CD4-positive, alpha-beta T cell treated with Interleukin-12 subunit alpha and Interleukin-12 subunit beta, for 1 hour (primary cell): ENCODE measurements at regions not wholly inside any gene's neighbourhood (a gene's known extent, or its start where the extent isn't known, plus 50 kb on each side); places are given as distances from the start of the nearest gene placed in this dataset.

Experiments
- DNase-seq: peaks from one replicate; pipeline ENCODE4 v3.0.0-alpha.2; 2020

DNA sequence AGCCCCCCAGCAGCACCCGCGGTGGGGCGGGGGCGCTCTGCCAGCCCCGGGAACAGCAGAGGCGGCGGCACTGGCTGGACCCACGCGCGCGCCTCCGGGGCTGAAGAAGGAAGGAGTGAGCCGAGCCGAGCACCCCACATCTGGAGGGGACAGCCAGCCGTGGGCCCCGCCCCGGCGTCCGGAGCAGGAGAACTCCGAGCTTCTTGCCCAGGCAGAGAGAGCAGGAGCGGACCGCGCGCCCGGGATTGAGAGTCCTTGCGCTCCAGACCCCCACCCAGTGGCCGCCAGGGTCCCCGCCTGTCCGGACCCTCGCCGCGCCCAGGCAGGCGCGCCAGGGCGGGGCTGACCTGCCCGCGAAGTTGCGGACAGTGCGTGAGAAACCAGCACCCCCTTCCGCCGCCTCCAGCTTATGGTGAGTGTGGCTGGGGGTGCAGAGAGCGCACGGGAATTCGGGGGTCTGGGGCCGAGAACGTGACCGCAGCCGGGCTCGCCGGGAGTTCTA, 921.9 kb upstream of the EEF2KMT start:
- no peak for DNase-seq

DNA sequence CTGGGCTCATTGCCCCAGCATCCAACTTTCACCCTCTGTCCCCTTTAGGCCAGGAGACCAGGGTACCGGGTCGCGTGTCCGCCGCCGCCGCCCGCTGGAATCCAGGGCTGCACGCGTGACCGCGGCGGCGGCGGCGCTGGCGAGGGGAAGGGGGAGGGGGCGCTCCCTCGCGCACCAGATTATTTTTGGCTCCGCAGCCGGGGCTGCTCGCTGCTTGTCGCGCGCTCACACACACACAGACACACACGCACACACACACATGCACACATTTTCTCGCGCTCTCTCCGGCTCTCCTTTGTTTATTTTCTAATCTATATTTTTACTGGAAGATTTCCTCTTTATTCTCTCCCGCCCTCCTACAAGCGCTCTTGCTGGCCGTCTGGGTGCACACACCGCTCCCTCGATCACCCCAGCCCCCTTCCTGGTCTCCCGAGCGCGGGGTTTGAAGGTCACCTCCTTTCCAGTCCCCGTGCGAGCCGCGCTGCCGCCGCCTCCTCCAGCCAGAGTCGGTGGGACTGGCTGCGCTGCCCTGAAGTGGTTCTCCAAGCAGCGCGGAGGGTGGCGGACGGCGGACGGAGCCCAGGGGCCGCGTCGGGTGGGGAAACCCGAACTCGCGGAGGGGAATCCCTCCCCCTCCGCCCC, 921.4 kb upstream of the EEF2KMT start:
- no peak for DNase-seq

DNA sequence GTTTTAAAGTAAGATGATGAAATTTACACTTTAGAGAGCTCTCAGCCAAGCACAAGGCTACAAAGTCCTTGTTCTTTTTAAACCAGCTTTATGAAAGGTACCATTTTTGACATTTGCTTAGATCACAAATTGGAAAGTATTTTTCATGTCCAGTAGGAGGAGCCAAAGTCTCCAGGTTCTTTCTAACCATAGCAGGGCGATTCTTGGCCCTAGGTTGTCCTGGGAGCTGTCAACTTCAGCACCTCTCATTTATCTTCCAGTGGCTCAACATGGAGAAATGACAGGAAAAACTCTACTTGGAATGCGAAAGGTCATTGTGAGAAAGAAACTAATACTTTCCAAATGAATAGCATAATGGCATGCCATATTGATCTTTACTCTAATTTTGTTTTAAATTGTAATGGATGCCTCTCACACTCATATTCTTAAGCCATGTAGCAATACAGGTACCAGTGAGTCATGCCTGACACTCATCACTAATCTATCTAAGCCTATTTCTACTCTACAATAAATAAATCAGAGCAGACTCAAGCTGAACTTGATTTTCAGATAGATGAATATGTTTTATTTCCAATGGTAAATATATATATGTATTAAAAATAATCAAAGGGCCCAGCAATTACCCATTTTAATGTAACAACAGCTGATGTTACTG, 919.1 kb upstream of the EEF2KMT start:
- DNase-seq, result no peak

DNA sequence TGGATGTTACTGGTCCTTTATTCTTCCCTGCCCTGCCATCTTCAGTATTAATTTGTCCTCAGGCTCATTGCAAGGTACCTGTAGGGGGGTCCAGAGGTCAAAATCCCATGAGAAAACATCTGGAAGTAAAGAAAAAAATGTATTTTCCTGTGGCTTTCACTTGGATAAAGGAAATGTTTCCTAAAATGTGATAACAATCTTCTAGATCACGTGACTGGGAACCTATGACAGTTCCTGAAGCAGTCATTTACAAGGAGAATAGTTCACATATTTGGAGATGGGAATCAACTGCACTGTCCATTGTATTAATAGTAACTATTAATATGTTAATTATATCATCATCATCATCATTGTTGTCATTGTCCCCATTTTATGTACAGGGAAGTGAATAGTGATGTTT, 915.1 kb upstream of the EEF2KMT start:
- no peak for DNase-seq

DNA sequence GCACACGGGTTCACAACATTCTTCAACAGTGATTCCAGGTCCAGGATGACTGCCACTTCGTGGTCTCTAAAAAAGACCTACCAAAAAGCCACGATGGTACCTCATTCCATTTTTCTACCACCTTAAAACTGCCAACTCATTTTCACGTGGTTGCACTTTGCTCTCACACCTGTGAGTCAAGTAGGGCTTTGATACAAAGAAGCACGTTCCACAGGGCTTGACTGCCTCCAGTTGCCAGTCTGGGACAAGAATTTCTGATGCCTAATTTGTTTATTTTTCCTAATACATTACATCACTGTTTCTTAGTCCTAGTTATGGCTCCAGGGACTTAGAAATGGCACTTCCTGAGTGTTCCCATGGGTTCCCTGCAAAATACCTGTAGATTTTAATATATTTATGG, 911.6 kb upstream of the EEF2KMT start:
- no peak for DNase-seq

DNA sequence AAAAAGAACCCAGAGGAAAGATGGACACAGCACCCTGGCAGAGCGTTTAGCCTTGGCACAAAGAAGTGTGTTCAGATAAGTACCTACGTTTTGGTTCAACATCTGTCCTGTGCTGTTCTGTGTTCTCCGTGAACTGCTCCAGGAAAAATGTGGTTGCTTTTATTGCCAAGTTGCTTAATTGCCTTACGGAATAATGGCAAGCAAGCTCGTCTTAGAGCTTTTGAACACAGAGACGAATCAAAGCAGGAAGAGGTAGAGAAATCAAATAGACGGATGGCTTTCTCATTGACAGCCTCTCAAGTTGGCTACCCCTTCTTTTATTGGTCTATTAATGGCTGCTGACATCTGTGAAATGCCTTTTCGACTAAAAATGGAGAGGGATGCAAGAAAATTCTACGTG, 911.1 kb upstream of the EEF2KMT start:
- no peak for DNase-seq

GRCh38 chr16:5993356-5993755, 895.8 kb upstream of the EEF2KMT start:
- no peak for DNase-seq

GRCh38 chr16:5982979-5983378, 885.4 kb upstream of the EEF2KMT start:
- no peak for DNase-seq

DNA sequence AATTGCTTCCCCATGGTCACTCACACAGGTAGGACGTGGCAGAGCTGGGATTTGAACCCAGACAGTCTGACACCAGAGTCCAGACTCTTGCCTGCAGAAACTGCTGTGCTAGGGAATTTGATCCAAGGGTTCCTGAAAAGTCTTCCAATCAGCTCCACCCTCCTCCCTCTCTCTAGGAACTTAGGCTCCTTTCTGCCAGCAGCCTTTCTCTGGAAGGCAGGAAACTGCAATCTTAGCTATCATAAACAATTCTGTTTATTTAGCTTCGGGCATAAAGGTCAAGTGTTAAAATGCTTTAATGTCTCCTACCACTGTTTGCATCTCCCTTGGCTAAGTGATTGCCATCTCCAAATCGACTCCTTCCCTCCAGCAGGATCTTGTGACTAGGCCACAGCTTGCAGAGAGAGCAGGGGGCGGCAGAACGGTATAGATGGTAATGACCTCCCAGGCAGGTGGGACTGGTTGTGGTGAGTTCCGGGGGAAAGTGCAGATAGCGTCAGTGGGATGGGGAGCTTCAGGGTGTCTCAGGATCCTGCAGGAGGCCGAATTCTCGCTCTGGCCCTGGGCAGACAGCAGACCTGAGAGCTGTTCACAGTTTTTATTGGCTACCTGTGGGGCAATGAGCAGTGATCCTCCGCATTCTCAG, 882.4 kb upstream of the EEF2KMT start:
- DNase-seq, result no peak

- DNase-seq, result no peak
Observed at GRCh38 chr16:5977329-5977728, 879.7 kb upstream of the EEF2KMT start.

DNA sequence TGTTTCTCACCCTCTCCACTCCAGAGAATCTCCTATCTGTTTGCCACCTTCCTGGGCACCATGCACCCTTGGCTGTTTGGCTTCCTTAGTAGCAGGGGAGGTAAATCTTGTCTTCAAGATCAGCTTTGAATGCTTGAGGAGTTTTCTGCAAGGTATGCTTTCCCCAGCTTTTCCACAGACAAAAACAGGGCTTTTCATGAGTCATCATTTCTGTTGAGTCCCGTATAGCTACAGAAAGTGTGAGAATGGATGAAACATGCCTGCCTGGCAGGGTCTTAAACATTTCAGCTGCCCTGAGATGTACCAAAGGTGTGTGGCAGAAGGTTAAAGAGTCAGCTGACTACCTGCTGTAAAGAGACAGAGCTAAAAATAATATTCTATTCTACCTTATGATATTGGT, 875.2 kb upstream of the EEF2KMT start:
- DNase-seq, result no peak

DNA sequence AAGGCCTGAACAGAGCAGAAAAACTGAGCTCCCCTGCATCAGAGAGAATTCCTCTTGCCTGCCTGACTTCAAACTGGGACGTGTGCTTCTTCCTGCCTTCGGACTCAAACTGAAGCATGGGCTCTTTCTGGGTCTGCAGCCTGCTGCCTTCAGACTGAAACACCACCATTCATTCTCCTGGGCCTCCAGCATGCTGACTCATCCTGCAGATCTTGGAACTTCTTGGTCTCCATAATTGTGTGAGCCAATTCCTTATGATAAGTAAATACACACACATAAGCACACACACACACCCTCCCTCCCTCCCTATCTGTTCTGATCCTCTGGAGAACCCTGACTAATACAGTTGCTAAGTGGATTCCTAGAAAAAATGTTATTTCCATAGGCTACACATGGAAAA, 874.3 kb upstream of the EEF2KMT start:
- DNase-seq, result no peak

DNA sequence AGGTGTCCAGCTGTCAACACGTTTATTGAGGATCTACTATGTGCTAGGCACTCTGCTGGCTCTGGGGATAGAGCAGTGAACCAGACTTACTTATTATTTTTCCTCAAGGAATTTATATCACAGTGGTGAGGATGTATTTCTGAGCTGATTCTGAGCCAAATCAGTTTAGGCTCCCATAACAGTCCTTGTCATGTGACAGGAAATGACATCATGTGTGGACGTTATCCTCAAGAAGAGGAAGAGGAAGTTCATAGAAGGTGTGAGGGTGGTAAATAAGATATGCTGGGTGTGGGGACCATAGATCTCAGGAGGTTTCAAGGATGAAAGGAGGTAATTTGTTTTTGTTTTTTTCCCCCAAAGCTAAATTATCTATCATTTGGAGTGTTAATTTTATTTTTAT, 873.5 kb upstream of the EEF2KMT start:
- DNase-seq, result no peak

DNA sequence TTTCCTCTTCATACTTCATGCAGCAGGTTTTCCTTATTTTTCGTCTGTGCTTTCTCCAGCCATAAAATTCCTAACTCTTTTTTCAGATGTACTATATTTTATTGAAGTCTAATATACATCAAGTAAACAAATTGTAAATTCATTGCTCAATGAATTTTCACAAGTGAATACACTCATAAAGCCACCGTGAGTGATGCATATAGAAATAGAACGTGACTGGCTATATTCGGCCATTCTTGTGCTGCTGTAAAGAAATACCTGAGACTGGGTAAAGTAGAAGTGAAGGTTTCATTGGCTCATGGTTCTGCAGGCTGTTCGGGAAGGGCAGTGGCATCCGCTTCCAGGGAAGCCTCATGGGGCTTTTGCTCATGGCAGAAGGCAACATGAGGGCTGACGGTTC, 868.4 kb upstream of the EEF2KMT start:
- DNase-seq, result no peak

DNA sequence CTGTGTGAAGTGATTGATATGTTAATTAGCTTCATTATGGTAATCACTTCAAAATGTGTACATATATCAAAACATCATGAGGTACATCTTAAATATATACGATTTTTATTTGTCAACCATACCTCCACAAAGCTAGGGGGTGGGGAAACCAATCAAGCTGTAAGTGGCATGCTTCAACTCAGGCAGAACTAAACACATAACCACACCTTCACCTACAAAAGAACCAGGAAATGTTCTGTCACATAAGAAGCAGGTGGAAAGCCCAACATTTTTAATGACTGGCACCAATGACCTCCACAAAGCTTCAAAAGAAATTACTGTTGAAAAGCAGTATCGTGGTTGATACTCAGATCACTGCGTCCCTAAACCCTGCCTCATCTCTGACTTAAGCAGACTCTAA, 867.7 kb upstream of the EEF2KMT start:
- no peak for DNase-seq

GRCh38 chr16:5951486-5951885, 853.9 kb upstream of the EEF2KMT start:
- no peak for DNase-seq

GRCh38 chr16:5944971-5945370, 847.4 kb upstream of the EEF2KMT start:
- no peak for DNase-seq

GRCh38 chr16:5938607-5939006, 841.0 kb upstream of the EEF2KMT start:
- no peak for DNase-seq

DNA sequence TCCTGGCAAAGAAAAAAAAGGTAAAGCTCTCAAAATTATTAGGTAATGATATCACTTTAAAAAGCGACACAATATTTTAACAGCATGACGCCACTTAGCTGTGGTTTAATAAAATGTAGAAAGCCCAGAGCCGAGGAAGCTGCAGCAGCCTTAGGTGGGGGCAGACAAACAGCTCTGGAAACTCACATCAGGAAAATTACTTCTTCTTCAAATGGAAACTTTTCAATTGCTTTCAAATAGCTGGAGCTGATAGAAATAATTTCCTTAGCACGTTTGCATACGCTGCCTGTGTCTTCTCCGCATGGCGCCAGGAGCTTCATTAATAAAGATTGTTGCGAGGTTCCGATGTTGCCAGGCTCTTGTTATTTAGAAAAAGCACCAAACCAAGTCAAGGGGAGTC, 835.3 kb upstream of the EEF2KMT start:
- no peak for DNase-seq

- DNase-seq, result no peak
Observed at GRCh38 chr16:5928476-5929065, 831.0 kb upstream of the EEF2KMT start.

DNA sequence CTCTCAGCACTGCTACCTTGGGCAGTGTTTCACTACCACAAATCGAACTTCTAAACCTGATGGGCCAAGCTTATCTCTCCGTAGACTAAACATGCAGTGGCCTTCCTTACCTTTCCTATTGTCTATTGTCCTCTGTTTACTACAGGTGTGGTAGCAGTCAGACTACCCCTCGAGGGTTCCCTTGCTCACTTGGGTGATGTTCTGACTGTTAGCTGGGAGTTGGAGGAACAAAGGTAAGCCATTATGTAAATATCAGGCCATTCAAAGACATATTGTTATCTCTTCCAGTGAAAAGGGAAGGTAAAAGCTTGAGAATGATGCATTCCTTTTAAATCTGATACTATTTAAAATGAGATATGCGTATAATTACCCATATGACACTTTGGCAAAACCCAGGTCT, 828.3 kb upstream of the EEF2KMT start:
- no peak for DNase-seq

DNA sequence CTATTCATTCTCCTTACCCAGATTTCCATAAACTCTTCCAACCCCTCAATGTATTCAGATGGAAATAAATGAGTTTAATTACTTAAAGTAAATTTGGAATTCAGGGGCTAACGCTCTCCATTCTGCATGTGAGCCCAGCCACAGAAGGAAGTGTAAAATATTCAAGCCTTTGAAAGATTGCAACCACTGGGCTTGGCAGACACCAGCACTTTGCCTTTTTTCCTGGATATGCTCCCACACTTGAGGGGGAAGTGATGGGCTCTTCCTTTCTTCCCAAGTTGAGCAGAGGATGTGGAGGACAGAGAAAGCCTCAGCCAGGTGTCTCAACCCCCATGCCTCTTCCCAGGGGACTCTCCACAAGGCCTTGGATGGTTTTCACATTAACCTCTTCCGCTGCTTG, 825.1 kb upstream of the EEF2KMT start:
- no peak for DNase-seq

DNA sequence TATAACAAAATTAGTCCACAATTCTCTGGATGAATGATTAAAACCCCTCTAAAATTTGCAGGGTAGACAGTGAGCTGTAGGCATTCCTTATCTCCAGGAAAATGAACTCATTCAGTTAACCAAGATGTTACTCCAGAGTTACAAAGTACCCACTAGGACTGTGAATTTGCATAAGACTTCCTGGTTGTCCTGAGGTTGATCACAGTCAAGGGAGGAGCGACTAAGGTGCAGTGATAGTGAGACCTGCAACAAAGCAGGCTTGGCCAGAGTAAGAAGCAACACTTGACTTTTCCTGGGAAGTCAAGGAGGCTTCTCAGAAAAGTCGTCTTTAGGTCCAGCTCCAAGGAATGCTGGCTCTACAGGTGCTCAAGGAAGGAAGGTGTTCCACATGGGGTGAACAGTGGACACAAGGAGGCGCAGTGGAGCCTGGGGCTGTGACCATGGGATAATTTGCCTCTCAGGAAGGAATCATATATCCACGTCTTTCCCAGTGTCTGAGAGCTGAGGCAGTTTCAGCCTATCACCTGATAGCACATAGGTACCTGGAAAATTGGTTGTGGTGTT, 821.1 kb upstream of the EEF2KMT start:
- no peak for DNase-seq
